ENCODE measurements at regions not wholly inside any gene's neighbourhood (a gene's known extent, or its start where the extent isn't known, plus 50 kb on each side); places are given as distances from the start of the nearest gene placed in this dataset.

DNA sequence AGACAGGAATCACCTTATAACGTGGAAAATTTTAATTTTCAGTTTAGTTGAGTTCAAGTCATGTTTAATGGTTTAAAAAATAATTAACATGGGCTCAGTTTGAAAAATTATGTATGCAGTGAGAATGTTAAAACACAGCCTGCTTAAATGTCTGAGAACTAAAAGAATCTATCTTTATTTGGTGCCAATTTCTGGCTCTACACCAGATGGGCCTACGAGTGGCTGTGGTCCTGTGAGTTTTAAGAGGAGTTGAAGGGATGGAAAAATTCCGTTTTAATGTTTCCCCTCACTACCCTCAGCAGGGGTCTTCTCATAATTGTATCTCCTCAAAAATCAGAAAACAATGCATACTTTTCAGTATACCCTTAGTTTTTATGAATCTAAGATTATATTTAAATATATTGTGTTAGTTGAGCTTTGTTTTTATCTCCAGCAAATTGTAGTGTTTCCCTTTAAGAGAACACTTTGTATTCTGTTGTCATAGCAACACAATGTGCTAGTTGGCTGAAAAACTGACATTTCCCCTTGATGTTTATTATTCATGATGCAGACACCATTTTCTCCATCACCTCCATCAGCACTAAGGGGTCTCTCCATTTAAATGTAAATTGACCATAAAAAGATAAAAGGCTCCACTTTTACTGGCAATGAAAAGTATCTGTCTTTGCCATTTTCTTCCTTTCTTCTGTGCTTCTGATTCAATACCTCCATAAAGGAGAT, 393.5 kb upstream of the GRIA3 start:
- DNase-seq (ENCODE audit: low spot score in 2 of 2) (no peak), ATAC-seq (ENCODE audit: low read depth) (no peak)
- no peaks in the 10 kb centered on the region for H3K4me1 Mint-ChIP-seq
- no peak overlapping the region for H3K27ac Mint-ChIP-seq
- H3K9me3 Mint-ChIP-seq = peaks cover 6% of the 10 kb centered on the region
- H3K27me3 Mint-ChIP-seq = no peaks in the 10 kb centered on the region
- no peaks in the 10 kb centered on the region for H3K36me3 Mint-ChIP-seq
- H3K4me3 Mint-ChIP-seq = no peak overlapping the region

DNA sequence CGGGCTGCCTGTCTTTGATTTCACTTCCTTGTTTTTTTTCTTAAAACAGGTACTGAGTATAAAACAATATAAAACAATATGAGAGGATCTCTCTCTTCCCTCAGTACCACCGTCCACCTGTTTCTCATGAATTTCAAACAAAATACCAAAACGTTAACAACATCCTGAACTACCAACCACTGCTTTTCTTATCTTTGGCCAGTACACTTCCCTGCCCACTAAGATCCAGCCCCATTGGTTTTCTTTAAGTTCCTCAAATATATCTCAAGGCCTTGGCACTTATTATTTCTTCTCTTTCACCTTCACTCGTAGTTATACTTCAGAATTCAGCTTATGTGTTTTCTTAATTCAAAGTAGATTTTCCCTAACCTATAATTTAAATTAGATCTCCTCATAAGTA, 370.2 kb upstream of the GRIA3 start:
- H3K27me3 Mint-ChIP-seq = no peaks in the 10 kb centered on the region
- no peaks in the 10 kb centered on the region for H3K9me3 Mint-ChIP-seq
- DNase-seq (ENCODE audit: low spot score in 2 of 2) (no peak), ATAC-seq (ENCODE audit: low read depth) (no peak)
- H3K4me3 Mint-ChIP-seq = no peak overlapping the region
- no peaks in the 10 kb centered on the region for H3K36me3 Mint-ChIP-seq
- H3K4me1 Mint-ChIP-seq = no peaks in the 10 kb centered on the region
- H3K27ac Mint-ChIP-seq = no peak overlapping the region

DNA sequence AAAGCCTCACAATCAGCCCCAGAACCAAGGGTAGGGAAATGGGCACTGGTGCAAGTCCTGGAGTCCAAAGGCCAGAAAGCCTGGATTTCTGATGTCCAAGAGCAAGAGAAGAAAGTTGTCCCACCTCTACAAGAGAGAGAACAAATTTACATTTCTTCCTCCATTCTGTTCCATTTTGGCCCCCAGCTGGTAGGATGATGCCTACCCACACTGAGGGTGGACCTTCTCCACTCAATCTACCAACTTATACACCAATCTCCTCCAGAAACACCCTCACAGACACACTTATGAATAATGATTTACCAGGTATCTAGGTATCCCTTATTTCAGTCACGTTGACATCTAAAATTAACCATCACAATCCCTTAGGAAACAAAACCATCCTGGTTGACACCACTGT, 367.8 kb upstream of the GRIA3 start:
- no peak overlapping the region for H3K4me3 Mint-ChIP-seq
- ATAC-seq (ENCODE audit: low read depth) (no peak), DNase-seq (ENCODE audit: low spot score in 2 of 2) (no peak)
- H3K36me3 Mint-ChIP-seq = no peaks in the 10 kb centered on the region
- peaks cover 6% of the 10 kb centered on the region for H3K9me3 Mint-ChIP-seq
- H3K27ac Mint-ChIP-seq = no peak overlapping the region
- no peaks in the 10 kb centered on the region for H3K27me3 Mint-ChIP-seq
- no peaks in the 10 kb centered on the region for H3K4me1 Mint-ChIP-seq

DNA sequence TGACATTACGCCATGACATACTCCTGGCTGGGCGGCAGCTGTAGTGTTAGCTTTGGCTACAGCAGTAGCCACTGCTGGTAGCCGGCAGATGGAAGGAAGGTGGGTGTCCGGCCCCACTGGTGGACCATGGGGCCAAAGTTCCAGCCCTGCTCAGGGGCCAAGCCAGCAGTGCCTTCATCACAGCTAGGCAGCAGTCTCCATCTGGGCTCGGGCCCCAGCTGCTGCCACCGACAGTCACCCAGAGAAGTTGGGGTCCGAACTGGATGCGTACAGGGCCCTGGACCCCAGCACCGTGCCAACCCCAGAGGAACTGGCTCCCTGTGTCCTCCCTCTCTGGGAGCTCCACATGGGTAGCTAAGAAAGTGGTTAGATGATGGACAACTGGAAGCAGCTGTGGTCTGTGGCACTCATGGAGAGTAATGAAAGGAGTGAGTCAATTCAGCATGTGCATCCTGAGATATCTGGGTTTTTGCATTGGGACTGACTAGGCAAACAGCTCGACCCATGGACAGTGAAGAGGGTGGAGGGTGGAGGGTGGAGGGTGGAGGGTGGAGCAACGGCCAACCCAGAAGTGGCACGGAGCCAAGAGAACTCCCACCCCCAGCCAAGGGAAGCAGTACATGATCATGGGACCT, 366.6 kb upstream of the GRIA3 start:
- Mint-ChIP-seq H3K4me3 (no peak overlapping the region), H3K36me3 (no peaks in the 10 kb centered on the region), H3K27ac (no peak overlapping the region), H3K27me3 (no peaks in the 10 kb centered on the region), H3K4me1 (no peaks in the 10 kb centered on the region), H3K9me3 (peaks cover 6% of the 10 kb centered on the region)
- no peak for ATAC-seq (ENCODE audit: low read depth)
- no peak for DNase-seq (ENCODE audit: low spot score in 2 of 2)

DNA sequence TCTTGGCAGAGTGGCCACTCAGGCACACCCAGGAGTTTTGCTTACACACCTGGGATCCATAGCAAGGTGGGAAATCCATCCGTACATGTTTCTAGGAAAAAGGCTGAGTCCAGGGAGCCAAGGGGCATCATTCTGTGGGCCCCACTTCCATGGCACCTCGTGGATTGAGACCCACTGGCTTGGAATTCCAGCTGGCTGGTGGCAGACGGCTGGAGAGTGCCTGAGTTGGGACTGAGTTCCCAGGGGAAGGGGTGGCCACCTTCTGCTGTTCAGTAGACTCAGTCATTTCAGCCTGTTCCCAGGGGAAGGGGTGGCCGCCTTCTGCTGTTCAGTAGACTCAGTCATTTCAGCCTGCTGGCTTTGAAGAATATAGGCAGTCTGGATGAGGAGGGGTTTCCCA, 366.0 kb upstream of the GRIA3 start:
- Mint-ChIP-seq H3K4me3 (no peak overlapping the region), H3K27ac (no peak overlapping the region)

DNA sequence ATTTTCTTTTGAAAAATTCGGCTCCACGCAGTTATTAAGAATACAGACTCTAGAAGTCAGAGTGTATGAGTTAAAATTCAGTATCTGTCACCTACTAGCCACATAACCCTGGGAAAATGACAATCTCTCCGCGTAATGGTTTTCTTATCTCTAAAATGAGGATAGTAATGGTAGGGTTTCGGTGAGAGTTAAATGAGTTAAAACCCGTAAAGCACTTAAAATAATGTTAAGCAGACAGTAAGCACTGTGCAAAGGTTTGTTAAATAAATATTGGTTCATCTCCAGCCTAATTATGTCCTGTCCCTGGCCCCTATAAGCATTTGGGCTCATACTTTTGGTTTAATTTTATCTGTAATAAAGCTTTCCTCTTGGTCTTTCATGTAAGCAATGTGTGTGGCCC, 350.8 kb upstream of the GRIA3 start:
- Mint-ChIP-seq H3K36me3 (no peaks in the 10 kb centered on the region), H3K4me3 (no peak overlapping the region), H3K27me3 (no peaks in the 10 kb centered on the region), H3K9me3 (peaks cover 3% of the 10 kb centered on the region), H3K27ac (no peak overlapping the region), H3K4me1 (no peaks in the 10 kb centered on the region)
- ATAC-seq (ENCODE audit: low read depth) (no peak), DNase-seq (ENCODE audit: low spot score in 2 of 2) (no peak)

More for the DNA sequence above, 366.0 kb upstream of the GRIA3 start:
- H3K36me3 Mint-ChIP-seq = no peaks in the 10 kb centered on the region
- ATAC-seq (ENCODE audit: low read depth) = no peak
- H3K27me3 Mint-ChIP-seq = no peaks in the 10 kb centered on the region
- peaks cover 6% of the 10 kb centered on the region for H3K9me3 Mint-ChIP-seq
- DNase-seq (ENCODE audit: low spot score in 2 of 2) = no peak
- no peaks in the 10 kb centered on the region for H3K4me1 Mint-ChIP-seq

DNA sequence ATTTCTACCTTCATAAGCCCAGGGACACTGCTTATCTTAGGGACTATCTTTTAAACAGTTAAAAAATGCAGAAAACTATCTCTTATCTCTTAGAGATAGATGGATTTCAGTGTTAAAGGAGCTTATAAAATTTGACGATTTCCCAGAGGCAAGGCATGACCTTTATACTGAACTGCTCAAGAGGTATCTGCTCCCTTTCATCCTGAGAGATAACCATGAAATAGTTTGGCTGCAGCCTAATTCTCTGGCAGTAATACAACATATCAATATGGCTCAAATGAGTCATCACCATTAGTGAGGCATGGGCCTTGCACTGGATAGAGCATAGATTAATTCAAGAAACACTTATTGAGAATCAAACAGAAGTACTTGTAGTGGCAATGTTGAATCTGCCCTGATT, 348.2 kb upstream of the GRIA3 start:
- Mint-ChIP-seq H3K27ac (no peak overlapping the region), H3K9me3 (peaks cover 3% of the 10 kb centered on the region), H3K36me3 (no peaks in the 10 kb centered on the region), H3K4me1 (no peaks in the 10 kb centered on the region), H3K27me3 (no peaks in the 10 kb centered on the region), H3K4me3 (no peak overlapping the region)
- DNase-seq (ENCODE audit: low spot score in 2 of 2) (no peak), ATAC-seq (ENCODE audit: low read depth) (no peak)

DNA sequence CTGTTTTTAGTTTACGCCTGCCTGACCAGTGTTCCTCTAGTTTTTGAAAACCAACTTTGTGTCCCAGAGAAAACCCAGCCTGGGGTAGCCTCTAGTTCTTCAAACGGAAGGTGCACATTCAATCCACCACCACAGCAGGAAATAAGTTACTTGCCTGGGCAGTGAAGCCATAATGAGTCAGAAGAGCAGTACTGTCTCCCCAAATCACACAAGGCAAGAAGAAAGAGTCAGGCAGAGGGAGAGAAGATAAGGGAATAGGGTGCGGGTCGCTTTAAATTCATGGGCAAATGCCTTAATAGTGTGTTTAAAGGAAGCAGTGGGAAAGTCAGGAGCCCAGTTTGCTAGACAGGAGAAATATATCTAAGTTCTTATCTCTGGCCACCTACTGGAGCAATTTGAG, 333.8 kb upstream of the GRIA3 start:
- Mint-ChIP-seq H3K4me3 (no peak overlapping the region), H3K27ac (no peak overlapping the region), H3K36me3 (no peaks in the 10 kb centered on the region), H3K9me3 (no peaks in the 10 kb centered on the region), H3K4me1 (no peaks in the 10 kb centered on the region), H3K27me3 (no peaks in the 10 kb centered on the region)
- no peak for DNase-seq (ENCODE audit: low spot score in 2 of 2)
- ATAC-seq (ENCODE audit: low read depth) = no peak

DNA sequence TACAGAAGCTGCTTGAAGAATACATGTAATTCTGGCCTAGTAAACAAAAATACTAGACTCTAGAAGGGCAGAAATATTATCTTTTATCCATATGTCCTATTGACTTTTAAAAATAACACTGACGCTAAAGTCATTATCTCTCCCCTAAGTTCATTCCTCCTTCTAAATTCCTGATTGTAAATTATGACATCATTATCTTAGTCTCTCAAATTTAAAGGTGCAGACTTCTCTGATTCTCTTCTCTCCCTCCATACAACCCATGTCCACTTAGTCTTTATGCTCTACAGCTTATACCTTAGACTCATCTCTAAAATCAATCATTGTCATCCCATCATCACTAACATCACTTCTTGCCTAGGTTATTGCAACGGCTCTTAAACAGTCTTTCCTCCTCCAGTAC, 327.9 kb upstream of the GRIA3 start:
- no peak overlapping the region for H3K4me3 Mint-ChIP-seq
- no peaks in the 10 kb centered on the region for H3K4me1 Mint-ChIP-seq
- ATAC-seq (ENCODE audit: low read depth) = no peak
- no peaks in the 10 kb centered on the region for H3K27me3 Mint-ChIP-seq
- H3K27ac Mint-ChIP-seq = no peak overlapping the region
- no peaks in the 10 kb centered on the region for H3K36me3 Mint-ChIP-seq
- no peak for DNase-seq (ENCODE audit: low spot score in 2 of 2)
- H3K9me3 Mint-ChIP-seq = no peaks in the 10 kb centered on the region

DNA sequence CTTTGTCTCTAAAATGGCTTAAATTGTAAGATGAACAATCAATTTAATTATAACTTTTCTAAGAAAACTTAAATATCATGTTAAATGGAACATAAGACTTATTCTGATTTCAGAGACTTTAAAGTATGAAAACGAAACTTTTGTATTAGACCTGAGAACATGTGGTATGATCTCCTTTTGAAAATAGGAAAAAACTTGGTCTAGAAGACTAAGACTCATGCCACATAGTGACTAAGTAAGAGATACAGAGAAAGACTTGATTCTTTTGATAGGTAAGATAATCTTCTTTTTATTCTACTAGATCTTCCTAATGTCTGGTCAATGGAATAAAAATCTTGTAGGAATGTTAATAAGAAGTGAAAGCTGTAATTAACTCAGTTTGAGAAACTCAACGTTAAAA, 326.3 kb upstream of the GRIA3 start:
- no peaks in the 10 kb centered on the region for H3K36me3 Mint-ChIP-seq
- ATAC-seq (ENCODE audit: low read depth) (no peak), DNase-seq (ENCODE audit: low spot score in 2 of 2) (no peak)
- no peaks in the 10 kb centered on the region for H3K4me1 Mint-ChIP-seq
- H3K9me3 Mint-ChIP-seq = no peaks in the 10 kb centered on the region
- H3K4me3 Mint-ChIP-seq = no peak overlapping the region
- no peak overlapping the region for H3K27ac Mint-ChIP-seq
- no peaks in the 10 kb centered on the region for H3K27me3 Mint-ChIP-seq

DNA sequence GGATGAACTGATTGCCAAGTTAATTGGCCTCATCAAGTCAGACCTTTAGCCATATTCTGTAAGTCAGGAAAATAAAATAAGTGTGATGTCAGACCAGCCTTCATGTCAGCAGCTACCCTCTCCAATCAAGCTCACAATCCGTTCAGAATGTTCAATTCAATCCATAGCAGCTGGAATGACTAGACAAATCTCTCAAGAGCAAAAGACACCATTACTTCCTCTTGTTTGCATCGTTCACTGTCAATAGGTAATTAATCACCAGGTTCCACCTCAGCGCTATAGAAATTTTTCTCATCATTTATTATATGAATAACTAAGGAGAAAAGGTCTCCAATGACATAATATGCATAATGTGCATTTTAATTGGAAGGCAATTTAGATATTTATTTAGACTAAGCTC, 321.0 kb upstream of the GRIA3 start:
- Mint-ChIP-seq H3K27me3 (no peaks in the 10 kb centered on the region), H3K9me3 (peaks cover 2% of the 10 kb centered on the region), H3K27ac (no peak overlapping the region), H3K36me3 (no peaks in the 10 kb centered on the region), H3K4me1 (no peaks in the 10 kb centered on the region), H3K4me3 (no peak overlapping the region)
- DNase-seq (ENCODE audit: low spot score in 2 of 2) = no peak
- ATAC-seq (ENCODE audit: low read depth) = no peak

DNA sequence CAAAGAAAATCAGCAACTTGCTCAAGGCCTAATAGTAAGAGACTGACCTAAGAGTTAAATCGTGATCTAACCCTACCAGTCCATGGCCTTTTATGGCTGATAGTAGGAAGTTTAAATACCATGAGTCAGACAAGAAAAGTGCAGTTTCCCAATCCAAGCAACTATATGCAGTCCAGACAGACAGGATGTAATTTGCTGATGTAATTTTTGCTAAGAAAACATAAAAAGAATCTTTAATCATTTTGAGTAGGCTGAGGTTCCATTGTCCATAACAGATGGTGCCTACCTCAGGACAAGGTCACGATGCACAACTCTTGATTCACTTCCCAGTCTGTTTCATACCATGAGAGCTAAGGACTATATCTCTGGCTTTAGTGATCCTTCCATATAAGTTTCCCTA, 317.5 kb upstream of the GRIA3 start:
- no peaks in the 10 kb centered on the region for H3K27me3 Mint-ChIP-seq
- no peak overlapping the region for H3K4me3 Mint-ChIP-seq
- H3K4me1 Mint-ChIP-seq = no peaks in the 10 kb centered on the region
- peaks cover 2% of the 10 kb centered on the region for H3K9me3 Mint-ChIP-seq
- no peaks in the 10 kb centered on the region for H3K36me3 Mint-ChIP-seq
- no peak for ATAC-seq (ENCODE audit: low read depth)
- H3K27ac Mint-ChIP-seq = no peak overlapping the region
- no peak for DNase-seq (ENCODE audit: low spot score in 2 of 2)

DNA sequence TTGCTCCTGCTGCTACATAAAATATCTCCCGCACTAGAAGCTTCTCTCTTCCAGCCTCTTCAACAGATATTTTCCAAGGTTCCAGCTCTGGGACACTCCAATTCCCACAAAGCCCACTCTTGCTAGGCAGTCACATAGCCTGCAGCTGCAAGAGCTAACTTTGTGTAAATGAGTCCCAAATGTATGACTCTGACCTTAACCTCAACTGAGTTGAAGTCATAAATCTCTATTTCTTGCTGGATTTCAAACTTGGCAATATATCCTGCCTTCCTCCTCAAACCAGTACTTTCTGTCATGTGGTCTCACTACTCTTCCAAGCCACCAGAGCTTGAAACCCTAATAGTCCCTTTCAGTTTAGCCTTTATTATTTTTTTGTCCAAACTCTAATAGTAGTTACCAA, 315.4 kb upstream of the GRIA3 start:
- Mint-ChIP-seq H3K27me3 (no peaks in the 10 kb centered on the region), H3K4me1 (no peaks in the 10 kb centered on the region), H3K27ac (no peak overlapping the region), H3K4me3 (no peak overlapping the region), H3K36me3 (no peaks in the 10 kb centered on the region), H3K9me3 (peaks cover 2% of the 10 kb centered on the region)
- ATAC-seq (ENCODE audit: low read depth) (no peak), DNase-seq (ENCODE audit: low spot score in 2 of 2) (no peak)

DNA sequence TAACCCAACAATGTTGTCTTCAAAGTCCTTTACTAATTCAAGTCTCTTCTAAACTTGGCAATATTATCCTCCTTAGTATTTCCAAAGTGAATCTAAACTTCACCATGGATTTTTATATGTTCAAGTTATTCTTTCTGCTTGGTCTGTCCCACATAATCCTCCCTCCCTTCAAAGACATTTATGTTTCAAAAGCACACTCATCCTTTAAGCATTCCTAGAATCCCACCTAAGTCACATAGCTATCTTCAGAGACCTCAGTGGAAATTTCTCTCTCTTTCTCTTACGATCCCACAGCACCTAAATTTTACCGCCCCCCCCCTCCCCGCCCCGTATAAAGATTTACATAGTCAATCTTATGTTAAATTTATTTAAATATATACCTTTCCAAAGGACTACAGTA, 314.9 kb upstream of the GRIA3 start:
- H3K4me3 Mint-ChIP-seq = no peak overlapping the region
- H3K27me3 Mint-ChIP-seq = no peaks in the 10 kb centered on the region
- H3K9me3 Mint-ChIP-seq = peaks cover 2% of the 10 kb centered on the region
- DNase-seq (ENCODE audit: low spot score in 2 of 2) (no peak), ATAC-seq (ENCODE audit: low read depth) (no peak)
- no peaks in the 10 kb centered on the region for H3K36me3 Mint-ChIP-seq
- H3K4me1 Mint-ChIP-seq = no peaks in the 10 kb centered on the region
- no peak overlapping the region for H3K27ac Mint-ChIP-seq

DNA sequence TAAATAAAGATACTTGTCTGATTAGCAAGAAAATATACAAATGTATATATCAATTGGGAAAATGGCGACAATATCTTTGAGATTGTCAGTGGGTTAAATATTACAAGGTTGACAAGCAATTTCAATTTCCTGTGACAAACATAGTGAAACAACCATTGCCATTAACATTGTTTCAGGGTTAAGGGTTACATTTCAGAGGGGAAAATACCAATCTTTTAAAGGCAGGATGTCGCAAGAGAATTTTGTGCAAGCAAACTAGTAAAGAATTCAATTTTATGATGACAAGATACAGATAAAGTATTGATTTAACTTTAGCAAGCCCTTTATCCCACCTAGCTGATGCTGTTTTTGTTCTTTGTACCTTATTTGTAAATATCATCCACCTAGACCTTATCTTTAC, 305.8 kb upstream of the GRIA3 start:
- Mint-ChIP-seq H3K27me3 (no peaks in the 10 kb centered on the region), H3K4me1 (no peaks in the 10 kb centered on the region), H3K9me3 (no peaks in the 10 kb centered on the region), H3K27ac (no peak overlapping the region), H3K4me3 (no peak overlapping the region), H3K36me3 (no peaks in the 10 kb centered on the region)
- ATAC-seq (ENCODE audit: low read depth) (no peak), DNase-seq (ENCODE audit: low spot score in 2 of 2) (no peak)
